A673 (cell line): ENCODE measurements at regions not wholly inside any gene's neighbourhood (a gene's known extent, or its start where the extent isn't known, plus 50 kb on each side); places are given as distances from the start of the nearest gene placed in this dataset.

Experiments
- CTCF ChIP-seq: fragments of 300-800, 200-600 bp; sonication (generic); conservative IDR thresholded peaks from 2 replicates; pipeline ENCODE4 v1.5.1; 2017; ENCODE audit warnings: low read depth, mild to moderate bottlenecking, antibody characterized with exemption, low read length, moderate library complexity, mixed read lengths
- EZH2 ChIP-seq: fragments of 200-600 bp; sonication (generic); IDR thresholded peaks from 2 replicates; pipeline ENCODE4 v1.6.1; 2017; ENCODE audit warnings: borderline replicate concordance, low read depth, mild to moderate bottlenecking, mixed read lengths, antibody characterized with exemption, low read length; ENCODE audit not compliant: poor library complexity, severe bottlenecking

GRCh38 chr6:22049002-22049401 lies 247.8 kb downstream of the PRL start:
- TF ChIP-seq CTCF (no peak), EZH2 (no peak)
